ENCODE measurements at regions not wholly inside any gene's neighbourhood (a gene's known extent, or its start where the extent isn't known, plus 50 kb on each side); places are given as distances from the start of the nearest gene placed in this dataset.
"Not testable (repeated sequence)": the region's sequence is repeated elsewhere in the genome, so short reads cannot be mapped to it uniquely, and the experiment has no call there.

DNA sequence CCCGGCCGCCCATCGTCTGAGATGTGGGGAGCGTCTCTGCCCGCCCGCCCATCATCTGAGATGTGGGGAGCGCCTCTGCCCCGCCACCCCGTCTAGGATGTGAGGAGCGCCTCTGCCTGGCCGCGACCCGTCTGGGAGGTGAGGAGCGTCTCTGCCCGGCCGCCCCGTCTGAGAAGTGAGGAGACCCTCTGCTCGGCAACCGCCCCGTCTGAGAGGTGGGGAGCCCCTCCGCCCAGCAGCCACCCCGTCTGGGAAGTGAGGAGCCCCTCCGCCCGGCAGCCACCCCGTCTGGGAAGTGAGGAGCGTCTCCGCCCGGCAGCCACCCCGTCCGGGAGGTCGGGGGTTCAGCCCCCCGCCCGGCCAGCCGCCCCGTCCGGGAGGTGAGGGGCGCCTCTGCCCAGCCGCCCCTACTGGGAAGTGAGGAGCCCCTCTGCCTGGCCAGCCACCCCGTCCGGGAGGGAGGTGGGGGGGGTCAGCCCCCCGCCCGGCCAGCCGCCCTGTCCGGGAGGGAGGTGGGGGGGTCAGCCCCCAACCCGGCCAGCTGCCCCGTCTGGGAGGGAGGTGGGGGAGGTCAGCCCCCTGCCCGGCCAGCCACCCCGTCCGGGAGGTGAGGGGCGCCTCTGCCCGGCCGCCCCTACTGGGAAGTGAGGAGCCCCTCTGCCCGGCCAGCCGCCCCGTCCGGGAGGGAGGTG lies 54.9 kb upstream of the CACHD1 start:
- H3K27ac ChIP-seq; in situ Hi-C loops (cut with MboI; ENCODE audit: low pct_unique_long_range_greater_than_20kb in 2 of 9, low sequenced_read_pairs in 9 of 9, unreplicated experiment in 9 of 9); H3K4me3 ChIP-seq; ATAC-seq (replicated peaks in 6 of 8); H3K4me1 ChIP-seq (replicated peaks in 1 of 2): not testable (repeated sequence)
- no CpG with 5 or more reads among the region's 56 CpGs for WGBS, 10 experiments

DNA sequence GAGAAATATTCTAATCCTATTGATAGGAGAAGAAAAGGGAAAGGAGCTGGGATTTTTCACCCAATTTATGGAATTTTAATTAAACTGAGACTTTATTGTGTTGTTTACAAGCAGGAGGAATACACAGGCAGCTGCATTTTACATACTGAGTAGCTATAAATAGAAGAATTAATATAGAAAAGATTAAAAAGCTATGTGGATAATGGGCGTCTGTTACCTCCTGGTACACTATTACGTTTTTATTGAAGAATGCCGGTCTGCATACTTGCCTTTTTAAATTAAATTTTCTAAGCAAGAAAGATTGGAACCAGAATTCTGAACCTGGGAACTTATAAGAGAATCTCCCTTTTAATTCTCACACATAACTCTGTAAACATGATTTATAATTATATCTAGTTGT lies 52.1 kb upstream of the CACHD1 start:
- Histone ChIP-seq H3K27ac (no peak overlapping the region), H3K4me1 (replicated peaks in 1 of 2) (no peaks in the 10 kb centered on the region), H3K4me3 (no peak overlapping the region)
- in situ Hi-C loops (cut with MboI; ENCODE audit: low pct_unique_long_range_greater_than_20kb in 2 of 9, low sequenced_read_pairs in 9 of 9, unreplicated experiment in 9 of 9): no loop called here
- WGBS, 10 experiments: 66 to 100% (median 95%) methylated on average over 1 to 3 of the region's 3 CpGs
- ATAC-seq (replicated peaks in 6 of 8): no peak

Data from motor neuron (in vitro differentiated cells).